HG03045 (cell line): ENCODE measurements at regions not wholly inside any gene's neighbourhood (a gene's known extent, or its start where the extent isn't known, plus 50 kb on each side); places are given as distances from the start of the nearest gene placed in this dataset.
A peak's percentile ranks its signal among the peaks of the same experiment; 100 is the strongest.
"Not testable (repeated sequence)": the region's sequence is repeated elsewhere in the genome, so short reads cannot be mapped to it uniquely, and the experiment has no call there.

Source experiments
- ATAC-seq: cut with Tn5 transposase; IDR thresholded peaks from one replicate; pipeline ENCODE4 v1.9.1; 2021; ENCODE audit warnings: mild to moderate bottlenecking, moderate library complexity; ENCODE audit not compliant: unreplicated experiment

DNA sequence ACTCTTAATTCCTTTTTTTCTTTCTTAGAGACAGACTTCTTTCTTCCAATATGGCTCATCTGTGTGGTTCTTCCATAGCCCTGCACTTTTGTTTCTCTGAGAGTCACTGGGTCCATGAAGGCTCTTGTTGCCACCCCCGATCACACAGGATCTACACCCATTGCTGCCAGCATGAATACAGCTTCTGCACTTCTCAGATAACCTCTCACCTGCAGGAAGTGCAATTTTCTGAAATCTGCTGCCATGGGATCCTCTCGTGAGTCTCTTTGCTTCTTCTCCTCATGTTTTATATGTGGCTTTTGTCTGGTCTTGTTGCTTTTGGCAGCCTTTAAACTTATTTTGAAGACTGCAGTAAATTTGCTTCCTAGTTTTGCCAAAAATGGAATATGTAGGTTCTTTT is 171.2 kb downstream of the TMEM167A start:
- ATAC-seq, result no peak

DNA sequence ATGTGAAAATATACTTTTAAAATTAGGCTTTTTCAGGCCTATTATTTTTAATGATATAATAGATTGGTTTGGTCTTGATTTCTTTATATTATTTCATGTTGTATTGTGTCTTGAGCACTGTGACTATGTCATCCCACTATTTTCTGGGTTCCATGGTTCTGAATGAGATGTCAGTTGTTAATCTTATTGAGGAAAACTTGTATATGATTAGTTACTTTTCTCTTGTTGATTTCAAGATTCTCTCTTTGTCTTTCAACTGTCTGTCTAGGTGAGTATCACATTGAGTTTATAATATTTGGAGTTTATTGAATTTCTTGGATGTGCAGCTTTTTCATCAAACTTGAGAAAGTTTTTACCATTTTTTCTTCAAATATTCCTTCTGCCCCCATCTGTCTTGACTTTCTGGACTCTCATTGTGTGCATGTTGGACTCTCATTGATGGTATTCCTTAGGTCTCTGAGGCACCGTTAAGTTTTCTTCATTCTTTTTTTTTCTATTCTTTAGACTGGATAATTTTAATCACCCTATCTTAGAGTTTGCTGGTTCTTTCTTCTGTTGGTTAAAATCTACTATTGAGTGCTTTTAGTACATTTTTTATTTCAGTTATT is 175.8 kb downstream of the TMEM167A start:
- ATAC-seq, result no peak

DNA sequence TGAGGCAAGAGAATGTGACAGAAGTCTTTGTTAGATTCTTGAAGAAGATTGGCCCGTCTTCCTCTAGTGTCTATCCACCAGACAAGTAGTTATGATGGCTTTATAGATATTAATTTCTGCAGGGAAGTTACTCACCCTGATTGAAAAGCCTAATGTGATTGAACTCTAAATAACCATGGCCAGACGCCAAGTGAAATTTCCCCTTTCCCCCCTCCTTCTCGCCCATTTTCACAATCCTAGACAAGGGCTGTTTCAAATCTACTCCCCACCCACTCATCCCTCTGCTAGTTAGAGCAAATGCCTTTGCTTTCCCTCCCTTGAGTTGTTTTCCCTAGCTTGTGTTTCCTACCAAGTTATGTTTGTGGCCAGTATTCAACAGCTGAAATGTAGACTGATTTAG is 182.5 kb downstream of the TMEM167A start:
- ATAC-seq, result no peak

DNA sequence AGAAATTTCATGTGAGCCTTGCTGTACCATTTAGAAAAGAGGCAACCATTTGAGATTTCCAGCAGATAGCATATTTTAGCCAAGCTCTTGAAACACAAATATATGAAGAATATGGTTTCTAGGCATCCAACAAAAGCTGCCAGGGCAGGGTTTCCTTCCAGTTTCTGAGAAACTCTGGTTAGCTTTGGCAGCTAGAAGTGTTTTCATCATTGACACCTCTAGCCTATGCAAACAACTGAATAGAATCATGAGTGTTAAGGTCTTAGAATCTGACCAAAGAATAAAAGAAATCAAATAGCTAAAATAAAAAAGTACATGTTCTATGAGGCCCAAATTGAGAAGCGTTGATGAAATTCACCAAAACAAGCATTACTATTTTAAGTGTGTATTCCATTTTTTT is 188.1 kb downstream of the TMEM167A start:
- ATAC-seq, result no peak

DNA sequence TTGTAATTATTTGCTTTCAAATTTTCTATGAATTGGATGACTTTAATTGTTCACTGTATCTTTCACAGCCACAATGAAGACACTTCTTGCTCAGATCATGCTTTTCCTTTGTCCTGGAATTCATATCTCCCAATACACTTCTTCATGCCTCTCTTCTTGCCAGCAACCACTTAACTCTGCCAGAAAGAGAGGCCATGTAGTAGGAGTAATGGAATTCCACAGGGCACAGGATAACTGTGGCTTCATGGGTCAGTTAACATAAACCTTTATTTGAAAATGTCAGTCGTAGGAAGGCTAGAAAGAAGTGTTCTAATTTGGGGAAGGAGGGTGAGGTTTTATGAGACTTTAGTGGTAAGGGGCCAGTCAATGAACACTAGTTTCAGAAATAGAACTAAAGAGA is 190.3 kb downstream of the TMEM167A start:
- no peak for ATAC-seq

DNA sequence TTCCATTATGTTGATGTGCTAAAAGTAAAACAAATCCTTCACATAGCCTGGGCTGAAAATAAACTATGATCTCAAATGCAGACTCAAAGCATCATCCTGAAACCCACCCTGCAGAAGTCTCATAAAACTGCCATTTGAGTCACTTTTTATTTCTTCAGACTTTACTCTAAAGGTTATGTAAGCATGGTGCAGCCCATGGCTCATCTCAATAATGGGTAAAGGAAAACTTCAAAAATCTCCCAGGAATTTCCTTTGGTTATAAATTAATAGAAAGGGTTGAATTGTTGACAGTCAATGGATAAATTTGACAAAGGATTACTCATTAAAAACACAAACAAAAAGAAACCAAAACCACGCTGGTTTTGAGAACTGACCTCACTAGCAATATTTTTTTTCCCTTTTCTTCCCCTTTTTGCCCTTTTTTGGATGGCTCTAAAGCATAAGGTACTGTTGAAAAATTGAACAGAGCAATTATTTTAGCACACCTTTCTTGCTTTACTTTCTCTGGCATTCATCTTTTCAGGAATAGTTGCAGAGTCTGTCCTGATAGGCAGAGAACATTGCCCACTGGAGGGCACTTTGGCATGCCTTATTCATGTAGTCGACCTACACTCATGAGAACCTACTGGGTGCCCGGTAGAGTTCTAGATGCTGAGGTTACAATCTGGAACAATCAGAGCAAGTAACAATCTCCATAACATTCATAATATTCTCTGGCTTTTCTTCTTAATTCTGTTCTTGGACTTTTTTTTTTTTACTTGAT is 191.4 kb downstream of the TMEM167A start:
- ATAC-seq, result peak; percentile 47

DNA sequence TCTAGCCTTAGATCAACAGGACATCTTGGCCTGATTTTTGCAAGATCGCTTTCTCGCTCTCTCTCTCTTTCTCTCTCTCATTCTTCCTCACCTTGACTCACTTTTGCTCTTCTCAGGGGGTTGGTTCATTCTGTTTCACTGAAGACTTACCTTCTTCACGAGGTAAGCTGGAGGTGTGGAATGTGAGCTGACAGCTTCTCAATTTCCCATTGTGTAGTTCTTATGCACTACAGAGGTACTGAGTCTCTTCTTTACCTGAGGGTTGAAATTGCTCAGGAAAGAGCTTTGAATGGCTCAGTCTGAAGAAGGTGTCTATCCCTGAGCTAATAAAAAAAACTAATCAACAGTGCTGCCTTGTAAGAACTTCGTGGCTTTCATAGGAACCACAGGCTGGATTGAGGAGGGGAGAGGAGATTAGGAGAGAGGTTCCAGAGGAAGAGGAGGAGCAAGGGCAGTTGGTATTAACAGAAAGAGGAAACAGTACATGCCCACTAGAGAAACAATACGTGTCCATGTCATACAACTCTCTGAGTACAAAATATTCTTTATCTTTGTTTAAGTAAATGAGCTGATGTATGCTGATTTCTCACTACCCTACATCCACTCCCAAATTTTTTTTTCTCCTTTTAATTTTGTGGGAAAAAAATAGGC is 192.2 kb downstream of the TMEM167A start:
- ATAC-seq, result no peak

DNA sequence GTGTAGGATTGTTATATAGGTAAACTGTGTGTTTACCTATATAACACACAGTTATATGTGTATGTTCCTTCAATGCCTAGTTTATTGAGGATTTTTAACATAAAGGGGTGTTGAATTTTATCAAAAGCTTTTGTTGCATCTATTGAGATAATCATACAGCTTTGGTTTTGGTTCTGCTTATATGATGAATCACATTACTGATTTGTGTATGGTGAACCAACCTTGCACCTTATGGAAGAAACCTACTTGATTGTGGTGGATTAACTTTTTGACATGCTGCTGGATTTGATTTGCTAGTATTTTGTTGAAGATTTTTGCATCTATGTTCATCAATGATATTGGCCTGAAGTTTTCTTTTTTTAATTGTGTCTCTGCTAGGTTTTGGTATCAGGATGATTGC is 194.9 kb downstream of the TMEM167A start:
- no peak for ATAC-seq

DNA sequence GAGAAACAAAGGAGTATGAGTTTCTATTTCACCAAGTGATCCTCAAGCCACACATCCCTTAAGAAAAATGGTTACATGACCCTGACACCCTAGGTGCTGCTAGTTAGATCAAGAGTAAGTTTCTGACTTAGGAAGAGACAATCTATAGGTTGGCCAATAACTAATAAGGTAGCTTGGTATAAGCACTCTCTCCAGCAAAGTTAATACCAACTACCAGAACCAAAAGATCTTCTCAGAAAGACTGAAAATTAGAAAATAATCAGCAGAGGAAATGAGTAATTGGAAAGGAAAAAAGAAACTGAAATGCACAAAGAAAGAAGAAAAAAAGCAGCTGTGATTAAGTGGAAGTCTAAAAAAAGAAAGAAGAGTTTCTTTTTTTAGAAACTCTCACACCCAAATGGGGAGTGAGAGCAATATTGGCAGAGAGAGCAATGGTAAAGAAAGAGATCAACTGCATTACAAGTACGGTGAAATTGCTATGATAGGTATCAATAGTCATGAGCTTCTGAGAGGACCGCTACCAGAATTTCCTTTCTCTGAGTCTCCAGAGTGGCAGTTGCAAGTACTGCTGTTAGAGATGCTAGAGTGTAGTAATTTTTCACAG is 195.5 kb downstream of the TMEM167A start:
- no peak for ATAC-seq

DNA sequence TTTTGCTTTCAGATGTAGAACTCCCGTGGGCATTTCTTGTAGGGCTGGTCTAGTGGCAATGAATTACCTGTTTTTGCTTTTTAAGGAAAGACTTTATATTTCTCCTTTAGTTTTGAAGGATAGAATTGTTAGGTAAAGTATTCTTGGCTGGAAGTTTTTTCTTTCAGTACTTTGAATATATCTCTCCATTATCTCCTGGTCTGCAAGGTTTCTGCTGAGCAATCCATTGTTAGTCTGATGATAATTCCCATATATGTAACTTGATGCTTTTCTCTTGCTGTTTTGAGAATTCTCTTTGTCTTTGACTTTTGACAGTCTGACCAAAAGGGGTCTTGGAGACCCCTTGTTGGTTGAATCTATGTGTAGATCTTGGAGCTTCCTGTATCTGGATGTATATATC is 198.1 kb downstream of the TMEM167A start:
- ATAC-seq, result no peak

DNA sequence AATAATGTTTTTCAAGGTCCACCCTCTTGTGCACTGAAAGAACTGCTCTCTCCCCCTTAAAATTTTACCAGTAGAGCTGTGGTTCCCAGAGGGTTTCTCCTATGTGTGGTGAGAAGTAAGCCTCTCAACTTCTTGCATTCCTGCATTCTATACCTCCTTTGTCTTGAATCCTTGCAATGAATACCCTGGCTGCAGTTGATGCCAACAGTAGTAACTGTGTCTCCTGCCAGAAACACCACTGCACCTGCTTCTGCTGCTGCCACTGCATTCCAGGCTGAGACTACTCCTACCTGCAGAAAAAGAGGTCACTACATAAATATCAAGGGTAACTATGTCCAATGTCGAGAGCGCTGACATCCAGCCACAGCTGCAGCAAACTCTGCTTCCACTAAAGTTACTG is 203.7 kb downstream of the TMEM167A start:
- ATAC-seq, result no peak

DNA sequence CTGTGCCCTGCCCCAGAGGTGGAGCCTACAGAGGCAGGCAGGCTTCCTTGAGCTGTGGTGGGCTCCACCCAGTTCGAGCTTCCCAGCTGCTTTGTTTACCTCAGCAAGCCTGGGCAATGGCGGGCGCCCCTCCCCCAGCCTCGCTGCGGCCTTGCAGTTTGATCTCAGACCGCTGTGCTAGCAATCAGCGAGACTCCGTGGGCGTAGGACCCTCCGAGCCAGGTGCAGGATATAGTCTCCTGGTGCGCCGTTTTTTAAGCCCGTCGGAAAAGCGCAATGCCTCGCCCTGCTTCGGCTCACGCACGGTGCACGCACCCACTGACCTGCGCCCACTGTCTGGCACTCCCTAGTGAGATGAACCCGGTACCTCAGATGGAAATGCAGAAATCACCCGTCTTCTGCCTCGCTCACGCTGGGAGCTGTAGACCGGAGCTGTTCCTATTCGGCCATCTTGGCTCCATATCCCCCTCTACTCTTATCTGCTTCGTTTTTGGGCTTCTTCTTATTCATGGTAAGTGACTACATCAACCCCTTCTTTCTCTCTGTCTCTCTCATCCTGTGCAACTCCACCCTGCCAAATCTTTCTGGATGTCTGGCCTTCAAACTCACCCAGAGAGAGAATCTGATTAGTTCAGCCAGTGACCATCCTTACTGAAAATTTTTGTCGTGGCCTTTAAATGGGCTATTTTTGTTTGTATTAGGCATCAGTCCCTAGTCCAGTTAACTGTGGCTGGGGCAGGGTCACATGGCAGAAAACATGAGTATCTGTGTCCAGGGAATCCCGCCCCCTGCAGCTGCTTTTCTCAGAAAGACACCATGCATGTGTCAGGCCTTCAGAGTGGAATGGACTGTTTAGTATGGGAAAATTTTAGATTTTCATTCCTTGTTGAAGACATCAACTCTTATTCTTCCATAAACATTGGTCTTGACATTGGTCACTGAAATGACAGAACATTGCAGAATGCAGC is 204.6 kb downstream of the TMEM167A start:
- ATAC-seq, result not testable (repeated sequence)

DNA sequence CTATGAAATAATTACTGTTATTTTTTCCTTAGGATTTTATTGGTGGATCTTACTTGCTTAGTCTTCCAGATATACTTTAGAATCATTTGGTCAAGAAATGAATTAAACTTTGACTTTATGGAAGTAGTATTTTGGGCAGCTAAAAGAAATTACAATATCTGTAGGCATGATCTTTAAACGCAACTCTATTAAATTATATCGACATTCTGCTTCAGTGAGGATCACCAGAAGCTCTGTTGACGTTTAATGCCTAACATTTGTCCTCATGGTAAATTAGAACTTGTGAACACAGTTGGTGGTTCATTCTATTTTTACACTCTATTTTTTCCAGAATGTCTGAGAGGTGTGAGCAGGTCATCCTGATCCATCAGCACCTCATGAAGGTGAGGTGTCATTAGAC is 211.6 kb downstream of the TMEM167A start:
- no peak for ATAC-seq

DNA sequence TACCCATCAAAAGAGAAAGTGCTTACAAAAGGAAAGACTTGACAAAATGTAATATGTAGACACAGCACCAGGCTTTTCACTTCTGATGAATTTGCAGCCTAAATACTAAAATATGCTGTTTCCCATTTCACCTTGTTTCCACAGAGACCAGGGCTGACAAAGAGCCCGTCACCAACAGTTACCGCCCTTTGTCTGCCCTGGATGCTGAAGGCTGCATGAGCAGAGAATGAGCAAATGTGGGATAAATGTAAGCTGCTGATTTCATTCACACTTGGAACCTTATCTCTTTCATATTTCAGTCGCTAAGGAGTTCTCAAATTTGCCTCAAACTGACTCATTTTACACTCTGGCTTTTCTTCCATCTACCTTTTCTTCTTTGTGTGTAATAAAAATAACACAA is 213.9 kb downstream of the TMEM167A start:
- ATAC-seq, result no peak

DNA sequence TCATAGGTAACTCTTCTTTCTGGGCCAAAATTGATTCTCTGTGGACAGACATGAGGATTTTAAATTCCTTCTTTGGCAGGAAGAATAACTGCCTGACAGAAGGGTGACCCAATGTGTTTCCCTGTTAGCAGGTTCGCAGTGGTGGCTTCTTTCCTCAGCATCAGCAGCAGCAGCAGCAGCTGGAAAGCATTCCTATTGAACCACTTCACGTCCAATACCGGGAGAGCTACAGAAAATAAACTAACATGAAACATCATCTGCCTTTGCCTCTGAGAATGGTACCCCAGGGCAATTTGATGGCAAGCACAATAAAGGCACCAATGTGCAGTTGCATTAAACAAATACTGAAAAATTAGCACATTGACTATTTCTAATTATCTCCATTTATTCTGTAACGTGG is 214.5 kb downstream of the TMEM167A start:
- ATAC-seq, result no peak

DNA sequence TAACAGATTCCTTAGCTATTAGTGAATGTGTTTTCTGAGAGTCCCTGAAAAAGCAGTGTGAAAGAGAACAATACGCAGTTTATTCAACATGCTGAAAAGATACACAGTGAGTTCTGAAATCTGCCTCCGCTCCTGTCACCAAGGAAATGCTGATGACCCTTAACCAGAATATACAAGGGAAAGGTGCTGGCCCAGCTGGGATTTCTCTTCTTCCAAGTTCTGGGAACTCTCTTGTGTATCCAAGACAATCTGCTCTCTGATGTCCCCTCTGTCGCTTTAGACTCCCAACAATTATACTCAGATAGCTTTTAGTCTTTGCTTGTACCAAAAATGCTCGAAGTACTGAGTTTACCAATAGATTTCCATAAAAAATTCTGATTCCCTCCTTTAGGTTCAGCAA is 214.9 kb downstream of the TMEM167A start:
- ATAC-seq, result no peak

DNA sequence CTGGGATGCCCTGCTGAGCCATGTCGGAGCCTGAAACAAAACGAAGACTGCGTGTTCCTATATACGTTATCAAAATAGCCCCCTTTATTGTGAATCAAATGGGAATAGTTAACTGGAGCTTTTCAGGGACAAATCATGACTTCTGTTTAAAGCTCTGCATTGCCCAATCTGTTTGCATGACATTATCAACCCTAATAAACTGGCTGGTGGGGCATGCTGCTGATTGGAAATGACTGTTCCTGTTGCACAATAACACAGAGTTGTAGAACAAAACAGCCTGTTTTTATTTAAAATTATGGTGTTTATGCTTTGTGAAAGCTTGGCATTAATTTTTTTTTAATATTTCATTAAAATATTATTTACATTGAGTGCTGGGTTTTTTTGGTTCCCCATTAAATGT is 215.5 kb downstream of the TMEM167A start:
- ATAC-seq, result no peak

DNA sequence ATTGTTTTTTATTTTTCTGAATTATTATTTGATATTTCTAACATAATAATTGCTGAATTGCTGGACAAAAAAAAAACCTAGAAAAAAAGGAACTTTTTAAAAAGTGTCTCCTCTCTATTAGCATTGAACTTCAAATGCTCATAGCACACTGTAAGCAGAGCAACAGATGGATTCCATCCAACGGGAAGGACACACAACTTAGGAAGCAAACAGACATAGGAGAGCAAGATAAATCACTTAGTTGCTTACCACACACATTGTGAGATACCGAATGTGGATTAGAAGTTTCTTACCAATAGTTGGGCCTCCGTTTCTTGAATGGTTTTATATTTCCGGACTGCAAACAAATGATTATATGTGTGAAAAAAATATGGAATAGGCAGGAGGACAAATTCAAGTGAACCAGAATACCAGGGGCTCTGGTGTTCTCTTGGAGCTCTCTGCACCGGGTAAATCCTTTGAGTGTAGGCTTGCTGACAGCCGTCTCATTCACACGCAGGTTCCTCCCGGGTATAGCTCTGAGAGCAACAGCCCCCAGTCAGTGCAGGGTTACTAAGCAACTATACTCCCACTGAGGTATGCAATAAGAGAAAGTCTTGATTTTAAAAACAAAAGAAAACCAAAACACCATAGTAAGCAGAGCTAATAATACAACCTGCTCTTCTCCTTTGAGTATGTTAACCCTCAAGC is 217.6 kb downstream of the TMEM167A start:
- no peak for ATAC-seq

DNA sequence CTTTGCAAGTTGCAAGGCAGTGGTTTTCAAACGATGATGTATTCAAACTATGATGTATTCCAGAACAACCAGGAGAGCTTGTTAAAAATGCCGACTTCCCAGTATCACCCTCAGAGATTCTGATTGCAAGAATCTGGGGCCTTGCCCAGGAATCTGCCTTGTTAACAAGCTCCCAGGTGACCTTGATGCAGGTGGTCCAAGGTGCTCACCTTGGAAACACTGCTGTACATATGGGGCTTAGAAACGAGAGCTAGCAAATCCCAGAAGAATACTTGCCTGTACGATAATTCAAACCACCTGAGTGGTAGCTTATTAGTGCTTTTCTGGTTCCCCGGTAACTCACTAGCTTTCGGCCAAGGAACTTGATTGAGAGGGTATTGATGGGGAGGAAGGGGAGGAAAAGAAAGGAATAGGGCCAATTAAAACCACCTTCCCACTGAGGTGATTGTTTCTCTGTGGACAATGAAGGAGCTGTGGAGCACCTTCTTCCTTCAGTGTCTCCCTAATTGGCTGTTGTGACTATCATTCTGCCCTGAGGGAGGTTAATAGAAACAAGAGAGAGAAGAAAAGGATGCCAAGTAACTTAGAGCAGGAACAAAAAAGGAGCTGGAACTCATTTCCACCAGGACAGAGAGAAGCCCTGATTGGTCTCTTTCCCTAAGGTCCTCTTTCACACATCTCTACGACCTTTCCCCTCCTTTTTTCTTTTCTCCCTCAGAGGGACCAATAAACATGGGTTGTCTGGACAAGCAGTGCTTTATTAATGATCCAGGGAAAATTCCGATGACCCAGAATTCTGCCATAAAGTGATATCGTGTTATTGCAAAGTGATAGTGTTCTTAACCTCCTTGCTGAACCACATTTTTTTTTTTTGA is 218.8 kb downstream of the TMEM167A start:
- no peak for ATAC-seq
